ENCODE measurements at regions not wholly inside any gene's neighbourhood (a gene's known extent, or its start where the extent isn't known, plus 50 kb on each side); places are given as distances from the start of the nearest gene placed in this dataset.

DNA sequence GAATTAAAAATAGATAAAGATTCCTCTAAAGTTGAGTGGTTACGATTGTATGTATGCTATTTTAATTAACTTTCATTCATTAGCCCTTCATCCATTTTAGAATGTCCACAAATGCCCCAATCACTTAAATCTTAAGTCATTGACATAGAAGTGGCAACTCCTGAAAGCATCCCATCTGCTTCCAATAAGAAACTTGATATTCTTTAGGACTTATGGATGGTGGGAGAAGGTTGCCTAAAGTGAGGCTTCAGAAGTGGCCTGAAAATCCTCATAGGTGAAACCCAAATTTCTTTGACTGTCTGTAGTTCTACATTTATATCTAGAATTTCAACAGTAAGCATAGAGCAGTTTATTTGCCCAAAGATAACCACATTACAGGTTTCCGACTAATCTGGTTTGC is 161.7 kb upstream of the HMGA2 start:
- no peak for DNase-seq (ENCODE audit: low spot score)
- Histone ChIP-seq H3K4me3 (ENCODE audit: low read depth, low read length, poor library complexity, severe bottlenecking) (no peak overlapping the region), H3K27me3 (replicated peaks; ENCODE audit: insufficient read depth, low read depth, low read length, poor library complexity) (no peaks in the 10 kb centered on the region), H3K4me1 (ENCODE audit: insufficient read depth, low read length, poor library complexity, severe bottlenecking) (peaks cover 4% of the 10 kb centered on the region), H3K36me3 (ENCODE audit: insufficient read depth, low read length, poor library complexity, severe bottlenecking) (no peaks in the 10 kb centered on the region), H3K9me3 (ENCODE audit: low read depth, low read length, poor library complexity, severe bottlenecking) (no peaks in the 10 kb centered on the region), H3K27ac (ENCODE audit: low read depth, low read length, poor library complexity, severe bottlenecking) (no peak overlapping the region)
- no TSS peak for BruUV-seq (replicated peaks)
- ChIA-PET POLR2A (ENCODE audit: low non-redundant PET) (no interaction called here), CTCF (no interaction called here)
- TF ChIP-seq EZH2 (IDR thresholded peaks at IDR 0.05; ENCODE audit: borderline replicate concordance, low read depth, low read length, poor library complexity, severe bottlenecking), result no peak
- TF ChIP-seq, protein P1, sequence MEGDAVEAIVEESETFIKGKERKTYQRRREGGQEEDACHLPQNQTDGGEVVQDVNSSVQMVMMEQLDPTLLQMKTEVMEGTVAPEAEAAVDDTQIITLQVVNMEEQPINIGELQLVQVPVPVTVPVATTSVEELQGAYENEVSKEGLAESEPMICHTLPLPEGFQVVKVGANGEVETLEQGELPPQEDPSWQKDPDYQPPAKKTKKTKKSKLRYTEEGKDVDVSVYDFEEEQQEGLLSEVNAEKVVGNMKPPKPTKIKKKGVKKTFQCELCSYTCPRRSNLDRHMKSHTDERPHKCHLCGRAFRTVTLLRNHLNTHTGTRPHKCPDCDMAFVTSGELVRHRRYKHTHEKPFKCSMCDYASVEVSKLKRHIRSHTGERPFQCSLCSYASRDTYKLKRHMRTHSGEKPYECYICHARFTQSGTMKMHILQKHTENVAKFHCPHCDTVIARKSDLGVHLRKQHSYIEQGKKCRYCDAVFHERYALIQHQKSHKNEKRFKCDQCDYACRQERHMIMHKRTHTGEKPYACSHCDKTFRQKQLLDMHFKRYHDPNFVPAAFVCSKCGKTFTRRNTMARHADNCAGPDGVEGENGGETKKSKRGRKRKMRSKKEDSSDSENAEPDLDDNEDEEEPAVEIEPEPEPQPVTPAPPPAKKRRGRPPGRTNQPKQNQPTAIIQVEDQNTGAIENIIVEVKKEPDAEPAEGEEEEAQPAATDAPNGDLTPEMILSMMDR (conservative IDR thresholded peaks at IDR 0.05; ENCODE audit: low read depth, low read length), result no peak
- intact Hi-C loops (cut with micrococcal nuclease; ENCODE audit: unreplicated experiment), result no loop called here

DNA sequence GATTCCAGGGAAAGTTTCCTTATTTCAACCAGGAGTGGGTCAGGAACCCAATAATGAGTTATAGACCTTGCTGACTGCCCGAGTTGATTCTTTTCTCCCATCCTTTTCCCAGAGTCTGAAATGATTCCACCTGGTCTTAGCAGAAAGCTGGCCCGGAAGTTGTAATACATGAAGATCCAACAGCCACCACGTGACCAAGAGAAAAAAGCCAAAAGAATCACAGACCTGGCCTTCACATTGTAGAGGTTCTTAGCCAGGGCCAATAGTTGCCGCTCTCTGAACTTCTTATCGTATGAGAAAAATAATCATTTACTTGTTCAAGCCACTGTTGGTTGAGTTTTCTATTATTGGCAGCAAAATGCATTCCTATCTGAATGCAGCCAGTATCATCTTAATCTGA is 161.2 kb upstream of the HMGA2 start:
- CTCF ChIA-PET, result no interaction called here
- no peaks in the 10 kb centered on the region for H3K36me3 ChIP-seq (ENCODE audit: insufficient read depth, low read length, poor library complexity, severe bottlenecking)
- no peaks in the 10 kb centered on the region for H3K9me3 ChIP-seq (ENCODE audit: low read depth, low read length, poor library complexity, severe bottlenecking)
- POLR2A ChIA-PET (ENCODE audit: low non-redundant PET), result no interaction called here
- intact Hi-C loops (cut with micrococcal nuclease; ENCODE audit: unreplicated experiment), result no loop called here
- no peak overlapping the region for H3K27ac ChIP-seq (ENCODE audit: low read depth, low read length, poor library complexity, severe bottlenecking)
- DNase-seq (ENCODE audit: low spot score), result no peak
- TF ChIP-seq EZH2 (IDR thresholded peaks at IDR 0.05; ENCODE audit: borderline replicate concordance, low read depth, low read length, poor library complexity, severe bottlenecking), result no peak
- no peak overlapping the region for H3K4me3 ChIP-seq (ENCODE audit: low read depth, low read length, poor library complexity, severe bottlenecking)
- no peaks in the 10 kb centered on the region for H3K27me3 ChIP-seq (replicated peaks; ENCODE audit: insufficient read depth, low read depth, low read length, poor library complexity)
- no peaks in the 10 kb centered on the region for H3K4me1 ChIP-seq (ENCODE audit: insufficient read depth, low read length, poor library complexity, severe bottlenecking)
- no TSS peak for BruUV-seq (replicated peaks)

DNA sequence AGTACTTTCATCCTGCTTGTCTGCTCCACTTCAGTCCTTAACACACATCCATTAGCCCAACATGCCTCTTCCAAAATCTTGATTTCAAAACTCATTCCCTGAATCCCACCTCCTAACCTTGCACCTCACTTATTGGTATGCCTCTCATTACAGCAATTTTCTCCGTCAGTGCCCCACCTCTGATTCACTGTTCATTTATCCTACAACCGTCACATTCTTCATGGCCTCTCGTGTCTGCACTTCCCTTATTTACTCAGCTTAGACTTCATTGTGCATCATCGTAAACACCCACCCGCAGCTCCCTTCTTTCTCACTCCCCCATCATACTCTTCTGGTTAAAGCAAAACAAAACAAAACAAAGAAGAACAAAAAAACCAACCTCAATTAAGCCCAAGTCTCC is 160.6 kb upstream of the HMGA2 start:
- Histone ChIP-seq H3K27me3 (replicated peaks; ENCODE audit: insufficient read depth, low read depth, low read length, poor library complexity) (no peaks in the 10 kb centered on the region), H3K4me1 (ENCODE audit: insufficient read depth, low read length, poor library complexity, severe bottlenecking) (no peaks in the 10 kb centered on the region), H3K4me3 (ENCODE audit: low read depth, low read length, poor library complexity, severe bottlenecking) (no peak overlapping the region), H3K27ac (ENCODE audit: low read depth, low read length, poor library complexity, severe bottlenecking) (no peak overlapping the region), H3K9me3 (ENCODE audit: low read depth, low read length, poor library complexity, severe bottlenecking) (no peaks in the 10 kb centered on the region), H3K36me3 (ENCODE audit: insufficient read depth, low read length, poor library complexity, severe bottlenecking) (no peaks in the 10 kb centered on the region)
- ChIA-PET CTCF (no interaction called here), POLR2A (ENCODE audit: low non-redundant PET) (no interaction called here)
- TF ChIP-seq EZH2 (IDR thresholded peaks at IDR 0.05; ENCODE audit: borderline replicate concordance, low read depth, low read length, poor library complexity, severe bottlenecking), result no peak
- TF ChIP-seq, protein P1 (conservative IDR thresholded peaks at IDR 0.05; ENCODE audit: low read depth, low read length), result no peak
- intact Hi-C loops (cut with micrococcal nuclease; ENCODE audit: unreplicated experiment), result no loop called here
- no TSS peak for BruUV-seq (replicated peaks)
- no peak for DNase-seq (ENCODE audit: low spot score)

DNA sequence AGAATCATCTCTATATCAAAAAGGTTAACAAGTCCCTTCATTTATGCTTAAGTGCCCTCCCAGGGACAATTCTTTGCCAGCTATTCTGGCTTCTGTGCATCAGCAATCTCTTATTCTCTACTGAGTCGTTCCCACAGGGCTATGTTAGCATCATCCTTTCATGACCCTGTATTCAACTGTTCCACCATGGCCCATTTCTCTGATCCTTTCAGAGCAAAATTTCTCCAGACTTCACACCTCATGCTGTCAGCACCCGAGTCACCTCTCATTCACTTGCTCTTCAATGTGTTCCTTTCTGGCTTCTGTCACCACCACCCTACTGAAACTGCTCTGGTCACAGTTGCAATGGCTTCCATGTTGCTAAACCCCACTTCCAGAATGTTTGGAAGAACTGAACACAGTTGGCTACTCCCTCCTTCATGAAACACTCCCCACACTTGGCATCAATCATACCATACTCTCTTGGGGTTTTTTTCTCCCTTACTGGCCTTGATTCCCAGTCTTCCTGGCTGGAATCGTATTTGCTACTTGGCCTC is 159.5 kb upstream of the HMGA2 start:
- no TSS peak for BruUV-seq (replicated peaks)
- Histone ChIP-seq H3K4me3 (ENCODE audit: low read depth, low read length, poor library complexity, severe bottlenecking) (no peak overlapping the region), H3K9me3 (ENCODE audit: low read depth, low read length, poor library complexity, severe bottlenecking) (no peaks in the 10 kb centered on the region), H3K4me1 (ENCODE audit: insufficient read depth, low read length, poor library complexity, severe bottlenecking) (no peaks in the 10 kb centered on the region), H3K27ac (ENCODE audit: low read depth, low read length, poor library complexity, severe bottlenecking) (no peak overlapping the region), H3K27me3 (replicated peaks; ENCODE audit: insufficient read depth, low read depth, low read length, poor library complexity) (no peaks in the 10 kb centered on the region), H3K36me3 (ENCODE audit: insufficient read depth, low read length, poor library complexity, severe bottlenecking) (no peaks in the 10 kb centered on the region)
- intact Hi-C loops (cut with micrococcal nuclease; ENCODE audit: unreplicated experiment), result loop anchor here (5.0 kb wide), 1 partner anchor 57 kb away; no protein-coding TSS in a partner anchor
- TF ChIP-seq, protein P1 (conservative IDR thresholded peaks at IDR 0.05; ENCODE audit: low read depth, low read length), result no peak
- TF ChIP-seq EZH2 (IDR thresholded peaks at IDR 0.05; ENCODE audit: borderline replicate concordance, low read depth, low read length, poor library complexity, severe bottlenecking), result no peak
- ChIA-PET CTCF (no interaction called here), POLR2A (ENCODE audit: low non-redundant PET) (no interaction called here)
- no peak for DNase-seq (ENCODE audit: low spot score)
